GM23338 (cell line): ENCODE measurements at regions not wholly inside any gene's neighbourhood (a gene's known extent, or its start where the extent isn't known, plus 50 kb on each side); places are given as distances from the start of the nearest gene placed in this dataset.

Experiments
- ATAC-seq: fragments of 200-7000 bp; cut with Tn5 transposase; 3 replicates; pipeline ENCODE4 v1.9.1; 2020
- DNase-seq: peaks from one replicate; pipeline ENCODE4 v3.0.0-alpha.2; 2015; ENCODE audit warnings: low spot score
- H2AFZ ChIP-seq: fragments of 200-600 bp; sonication (generic); 2 replicates; pipeline ENCODE4 v1.8.0; 2016; ENCODE audit warnings: antibody characterized with exemption, mild to moderate bottlenecking, moderate library complexity
- H3F3A ChIP-seq: fragments of 200-600 bp; sonication (generic); replicated peaks from 2 replicates; pipeline ENCODE4 v1.8.0; 2017; ENCODE audit warnings: antibody characterized with exemption, mixed run types, low read depth
- H3K27ac ChIP-seq: fragments of 200-600 bp; sonication (generic); 2 replicates; pipeline ENCODE4 v1.6.1; 2016; ENCODE audit warnings: low read depth
- H3K27me3 ChIP-seq: fragments of 200-600 bp; sonication (generic); 2 replicates; pipeline ENCODE4 v1.8.0; 2016; ENCODE audit warnings: mild to moderate bottlenecking, mixed run types, moderate library complexity; ENCODE audit not compliant: insufficient read depth
- H3K36me3 ChIP-seq: fragments of 200-600 bp; sonication (generic); 2 replicates; pipeline ENCODE4 v1.8.0; 2016; ENCODE audit warnings: mild to moderate bottlenecking; ENCODE audit not compliant: insufficient read depth
- H3K4me1 ChIP-seq: fragments of 200-600 bp; sonication (generic); 2 replicates; pipeline ENCODE4 v1.8.0; 2016; ENCODE audit warnings: mild to moderate bottlenecking, moderate library complexity; ENCODE audit not compliant: insufficient read depth
- H3K4me2 ChIP-seq: fragments of 200-600 bp; sonication (generic); 2 replicates; pipeline ENCODE4 v1.7.1; 2017; ENCODE audit warnings: mixed run types
- H3K4me3 ChIP-seq: fragments of 200-600 bp; sonication (generic); 2 replicates; pipeline ENCODE4 v1.6.1; 2016; ENCODE audit warnings: mixed run types
- H3K79me2 ChIP-seq: fragments of 200-600 bp; sonication (generic); replicated peaks from 2 replicates; pipeline ENCODE4 v1.8.0; 2017; ENCODE audit warnings: mild to moderate bottlenecking; ENCODE audit not compliant: insufficient read depth
- H3K9me2 ChIP-seq: fragments of 200-600 bp; sonication (generic); 2 replicates; pipeline ENCODE4 v1.8.0; 2017; ENCODE audit not compliant: insufficient read depth
- H4K20me1 ChIP-seq: fragments of 200-600 bp; sonication (generic); replicated peaks from 2 replicates; pipeline ENCODE4 v1.8.0; 2017; ENCODE audit warnings: mild to moderate bottlenecking; ENCODE audit not compliant: insufficient read depth
- H3K27ac Mint-ChIP-seq: 2 replicates; pipeline ENCODE4 v1.8.0; 2020; ENCODE audit warnings: inconsistent platforms, mild to moderate bottlenecking, moderate library complexity, mixed read lengths
- H3K27me3 Mint-ChIP-seq: 3 replicates; pipeline ENCODE4 v1.8.0; 2022; ENCODE audit warnings: low read depth, mild to moderate bottlenecking, moderate library complexity, mixed read lengths, inconsistent platforms; ENCODE audit not compliant: insufficient read depth, poor library complexity
- H3K36me3 Mint-ChIP-seq: 3 replicates; pipeline ENCODE4 v1.8.0; 2021; ENCODE audit warnings: low read depth, mild to moderate bottlenecking, inconsistent platforms, moderate library complexity, mixed read lengths
- H3K4me1 Mint-ChIP-seq: 3 replicates; pipeline ENCODE4 v1.8.0; 2020; ENCODE audit warnings: mild to moderate bottlenecking, inconsistent platforms, mixed read lengths
- H3K4me3 Mint-ChIP-seq: 3 replicates; pipeline ENCODE4 v1.8.0; 2021; ENCODE audit warnings: moderate library complexity, mild to moderate bottlenecking, inconsistent platforms, mixed read lengths
- H3K9me3 Mint-ChIP-seq: 3 replicates; pipeline ENCODE4 v1.8.0; 2020; ENCODE audit warnings: moderate library complexity, mild to moderate bottlenecking, inconsistent platforms, mixed read lengths
- CREB1 ChIP-seq: fragments of 250-450 bp; sonication (Bioruptor Pico); IDR thresholded peaks from 2 replicates; pipeline ENCODE4 v1.5.0; 2020; ENCODE audit warnings: low read depth, mild to moderate bottlenecking, moderate library complexity
- CTCF ChIP-seq, 2 experiments: fragments of 200-600 bp in 1 of 2; sonication (generic) in 1 of 2; conservative IDR thresholded peaks; 2 replicates each; pipeline versions ENCODE4 v1.5.1 to v1.6.1; 2016 to 2017; ENCODE audit warnings: antibody characterized with exemption in 2 of 2, low read depth in 2 of 2, mild to moderate bottlenecking in 2 of 2, moderate library complexity in 1 of 2
- EZH2 ChIP-seq: fragments of 200-600 bp; sonication (generic); IDR thresholded peaks from one replicate; pipeline ENCODE4 v1.8.0; 2017; ENCODE audit warnings: antibody characterized with exemption, mild to moderate bottlenecking, low read depth; ENCODE audit not compliant: unreplicated experiment
- EZH2phosphoT487 ChIP-seq: fragments of 200-600 bp; sonication (generic); IDR thresholded peaks from one replicate; pipeline ENCODE4 v1.8.1; 2018; ENCODE audit warnings: antibody characterized with exemption; ENCODE audit not compliant: unreplicated experiment
- JUNB ChIP-seq: IDR thresholded peaks from one replicate; pipeline ENCODE4 v1.6.1; 2016; ENCODE audit warnings: antibody characterized with exemption; ENCODE audit not compliant: unreplicated experiment
- NANOG ChIP-seq: IDR thresholded peaks from 2 replicates; pipeline ENCODE4 v1.6.1; 2016; ENCODE audit warnings: antibody characterized with exemption, borderline replicate concordance
- POLR2AphosphoS5 ChIP-seq: IDR thresholded peaks from 2 replicates; pipeline ENCODE4 v1.6.1; 2016; ENCODE audit warnings: antibody characterized with exemption, low read depth
- ZNF114 ChIP-seq: fragments of 250-450 bp; sonication (Bioruptor Pico); IDR thresholded peaks from 2 replicates; pipeline ENCODE4 v1.5.0; 2020; ENCODE audit warnings: mild to moderate bottlenecking, moderate library complexity
- ZNF331 ChIP-seq: fragments of 250-450 bp; sonication (Bioruptor Pico); IDR thresholded peaks from 2 replicates; pipeline ENCODE4 v1.5.0; 2020; ENCODE audit warnings: low read depth, mild to moderate bottlenecking, moderate library complexity
- TF ChIP-seq, protein P1 (sequence below): fragments of 250-450 bp; sonication (Bioruptor Pico); IDR thresholded peaks from 2 replicates; pipeline ENCODE4 v1.5.0; 2020; ENCODE audit warnings: mild to moderate bottlenecking, moderate library complexity
- TF ChIP-seq, protein P2 (sequence below): IDR thresholded peaks from 2 replicates; pipeline ENCODE4 v1.6.1; 2016; ENCODE audit warnings: antibody characterized with exemption

- TF ChIP-seq, protein P1, sequence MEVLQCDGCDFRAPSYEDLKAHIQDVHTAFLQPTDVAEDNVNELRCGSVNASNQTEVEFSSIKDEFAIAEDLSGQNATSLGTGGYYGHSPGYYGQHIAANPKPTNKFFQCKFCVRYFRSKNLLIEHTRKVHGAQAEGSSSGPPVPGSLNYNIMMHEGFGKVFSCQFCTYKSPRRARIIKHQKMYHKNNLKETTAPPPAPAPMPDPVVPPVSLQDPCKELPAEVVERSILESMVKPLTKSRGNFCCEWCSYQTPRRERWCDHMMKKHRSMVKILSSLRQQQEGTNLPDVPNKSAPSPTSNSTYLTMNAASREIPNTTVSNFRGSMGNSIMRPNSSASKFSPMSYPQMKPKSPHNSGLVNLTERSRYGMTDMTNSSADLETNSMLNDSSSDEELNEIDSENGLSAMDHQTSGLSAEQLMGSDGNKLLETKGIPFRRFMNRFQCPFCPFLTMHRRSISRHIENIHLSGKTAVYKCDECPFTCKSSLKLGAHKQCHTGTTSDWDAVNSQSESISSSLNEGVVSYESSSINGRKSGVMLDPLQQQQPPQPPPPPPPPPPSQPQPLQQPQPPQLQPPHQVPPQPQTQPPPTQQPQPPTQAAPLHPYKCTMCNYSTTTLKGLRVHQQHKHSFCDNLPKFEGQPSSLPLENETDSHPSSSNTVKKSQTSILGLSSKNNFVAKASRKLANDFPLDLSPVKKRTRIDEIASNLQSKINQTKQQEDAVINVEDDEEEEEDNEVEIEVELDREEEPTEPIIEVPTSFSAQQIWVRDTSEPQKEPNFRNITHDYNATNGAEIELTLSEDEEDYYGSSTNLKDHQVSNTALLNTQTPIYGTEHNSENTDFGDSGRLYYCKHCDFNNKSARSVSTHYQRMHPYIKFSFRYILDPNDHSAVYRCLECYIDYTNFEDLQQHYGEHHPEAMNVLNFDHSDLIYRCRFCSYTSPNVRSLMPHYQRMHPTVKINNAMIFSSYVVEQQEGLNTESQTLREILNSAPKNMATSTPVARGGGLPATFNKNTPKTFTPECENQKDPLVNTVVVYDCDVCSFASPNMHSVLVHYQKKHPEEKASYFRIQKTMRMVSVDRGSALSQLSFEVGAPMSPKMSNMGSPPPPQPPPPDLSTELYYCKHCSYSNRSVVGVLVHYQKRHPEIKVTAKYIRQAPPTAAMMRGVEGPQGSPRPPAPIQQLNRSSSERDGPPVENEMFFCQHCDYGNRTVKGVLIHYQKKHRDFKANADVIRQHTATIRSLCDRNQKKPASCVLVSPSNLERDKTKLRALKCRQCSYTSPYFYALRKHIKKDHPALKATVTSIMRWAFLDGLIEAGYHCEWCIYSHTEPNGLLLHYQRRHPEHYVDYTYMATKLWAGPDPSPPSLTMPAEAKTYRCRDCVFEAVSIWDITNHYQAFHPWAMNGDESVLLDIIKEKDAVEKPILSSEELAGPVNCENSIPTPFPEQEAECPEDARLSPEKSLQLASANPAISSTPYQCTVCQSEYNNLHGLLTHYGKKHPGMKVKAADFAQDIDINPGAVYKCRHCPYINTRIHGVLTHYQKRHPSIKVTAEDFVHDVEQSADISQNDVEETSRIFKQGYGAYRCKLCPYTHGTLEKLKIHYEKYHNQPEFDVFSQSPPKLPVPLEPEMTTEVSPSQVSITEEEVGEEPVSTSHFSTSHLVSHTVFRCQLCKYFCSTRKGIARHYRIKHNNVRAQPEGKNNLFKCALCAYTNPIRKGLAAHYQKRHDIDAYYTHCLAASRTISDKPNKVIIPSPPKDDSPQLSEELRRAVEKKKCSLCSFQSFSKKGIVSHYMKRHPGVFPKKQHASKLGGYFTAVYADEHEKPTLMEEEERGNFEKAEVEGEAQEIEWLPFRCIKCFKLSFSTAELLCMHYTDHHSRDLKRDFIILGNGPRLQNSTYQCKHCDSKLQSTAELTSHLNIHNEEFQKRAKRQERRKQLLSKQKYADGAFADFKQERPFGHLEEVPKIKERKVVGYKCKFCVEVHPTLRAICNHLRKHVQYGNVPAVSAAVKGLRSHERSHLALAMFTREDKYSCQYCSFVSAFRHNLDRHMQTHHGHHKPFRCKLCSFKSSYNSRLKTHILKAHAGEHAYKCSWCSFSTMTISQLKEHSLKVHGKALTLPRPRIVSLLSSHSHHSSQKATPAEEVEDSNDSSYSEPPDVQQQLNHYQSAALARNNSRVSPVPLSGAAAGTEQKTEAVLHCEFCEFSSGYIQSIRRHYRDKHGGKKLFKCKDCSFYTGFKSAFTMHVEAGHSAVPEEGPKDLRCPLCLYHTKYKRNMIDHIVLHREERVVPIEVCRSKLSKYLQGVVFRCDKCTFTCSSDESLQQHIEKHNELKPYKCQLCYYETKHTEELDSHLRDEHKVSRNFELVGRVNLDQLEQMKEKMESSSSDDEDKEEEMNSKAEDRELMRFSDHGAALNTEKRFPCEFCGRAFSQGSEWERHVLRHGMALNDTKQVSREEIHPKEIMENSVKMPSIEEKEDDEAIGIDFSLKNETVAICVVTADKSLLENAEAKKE (CRISPR knock-in tag) = no peak
- TF ChIP-seq CTCF (conservative IDR thresholded peaks at IDR 0.05; ENCODE audit: low read depth in 2 of 2) (no peak), EZH2 (no peak), NANOG (no peak), EZH2phosphoT487 (no peak), POLR2AphosphoS5 (no peak), JUNB (no peak)
These were observed 277.0 kb downstream of the PRL start (continued) for GRCh38 chr6:22019857-22020256.

DNA sequence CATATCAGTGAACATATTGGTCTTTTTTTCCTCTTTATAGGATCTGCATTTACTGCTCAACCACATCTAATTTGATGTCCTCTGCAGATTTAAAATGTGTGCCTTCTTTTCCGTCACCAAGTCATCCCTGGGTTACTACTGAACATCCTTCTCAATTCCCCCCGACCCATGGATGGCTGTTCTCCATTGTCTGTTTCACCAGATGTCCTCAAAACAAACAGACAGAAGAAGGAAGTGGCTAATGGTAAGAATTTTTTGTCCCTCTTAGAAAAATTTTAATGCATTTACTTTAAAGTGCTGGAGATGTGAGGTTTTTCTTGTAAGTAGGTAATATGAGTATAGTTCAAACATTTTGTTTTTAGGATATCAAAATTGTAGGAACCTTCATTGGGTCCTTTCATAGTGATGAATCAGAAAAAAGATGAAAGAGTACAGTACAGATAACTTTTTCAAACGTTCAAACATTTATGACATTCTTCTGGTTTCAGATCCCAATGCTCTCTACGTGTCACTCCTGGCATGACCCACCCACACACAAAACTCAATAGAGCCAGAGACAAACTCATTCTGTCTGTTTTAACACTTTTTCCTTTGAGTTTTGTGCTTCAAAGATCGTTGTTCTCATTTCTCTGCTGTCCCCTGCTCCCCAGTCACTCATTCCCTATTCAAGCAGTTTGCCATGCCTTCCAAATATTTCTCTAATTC lies 276.4 kb downstream of the PRL start:
- Histone ChIP-seq H2AFZ (no peak overlapping the region), H3K27ac (no peak overlapping the region), H3K27me3 (no peaks in the 10 kb centered on the region), H3K4me2 (no peak overlapping the region), H3K4me3 (no peak overlapping the region), H3F3A (0 out of 2 replicates have a peak, but pooled peaks cover 3% of the 10 kb centered on the region), H3K36me3 (0 out of 2 replicates have a peak, but pooled peaks cover 3% of the 10 kb centered on the region), H3K79me2 (peaks cover 9% of the 10 kb centered on the region), H3K9me2 (peaks cover 9% of the 10 kb centered on the region), H3K4me1 (peaks cover 22% of the 10 kb centered on the region), H4K20me1 (no peaks in the 10 kb centered on the region)
- no peak for TF ChIP-seq CREB1
- no peak for TF ChIP-seq JUNB
- TF ChIP-seq ZNF114 (CRISPR knock-in tag) = no peak
- TF ChIP-seq, protein P2, sequence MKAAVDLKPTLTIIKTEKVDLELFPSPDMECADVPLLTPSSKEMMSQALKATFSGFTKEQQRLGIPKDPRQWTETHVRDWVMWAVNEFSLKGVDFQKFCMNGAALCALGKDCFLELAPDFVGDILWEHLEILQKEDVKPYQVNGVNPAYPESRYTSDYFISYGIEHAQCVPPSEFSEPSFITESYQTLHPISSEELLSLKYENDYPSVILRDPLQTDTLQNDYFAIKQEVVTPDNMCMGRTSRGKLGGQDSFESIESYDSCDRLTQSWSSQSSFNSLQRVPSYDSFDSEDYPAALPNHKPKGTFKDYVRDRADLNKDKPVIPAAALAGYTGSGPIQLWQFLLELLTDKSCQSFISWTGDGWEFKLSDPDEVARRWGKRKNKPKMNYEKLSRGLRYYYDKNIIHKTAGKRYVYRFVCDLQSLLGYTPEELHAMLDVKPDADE = no peak
- no peak for TF ChIP-seq NANOG
- TF ChIP-seq ZNF331 (CRISPR knock-in tag) = no peak
- no peak for TF ChIP-seq EZH2phosphoT487
- Mint-ChIP-seq H3K27me3 (peaks cover 6% of the 10 kb centered on the region), H3K4me3 (no peak overlapping the region), H3K27ac (no peak overlapping the region), H3K36me3 (0 out of 3 replicates have a peak, but pooled peaks cover 4% of the 10 kb centered on the region), H3K9me3 (peaks cover 9% of the 10 kb centered on the region; the same call in 1 of the 3 replicates), H3K4me1 (peaks cover 16% of the 10 kb centered on the region)
- DNase-seq (no peak), ATAC-seq (no peak)
